C4-2B (cell line): ENCODE measurements at regions not wholly inside any gene's neighbourhood (a gene's known extent, or its start where the extent isn't known, plus 50 kb on each side); places are given as distances from the start of the nearest gene placed in this dataset.

Experiments used
- CTCF ChIP-seq: fragments of 450-650 bp; conservative IDR thresholded peaks from 2 replicates; pipeline ENCODE4 v1.5.1; 2017; ENCODE audit warnings: mild to moderate bottlenecking
- ZFX ChIP-seq: fragments of 450-650 bp; IDR thresholded peaks from 2 replicates; pipeline ENCODE4 v1.6.1; 2017

- no peak for TF ChIP-seq CTCF
- no peak for TF ChIP-seq ZFX
These were observed 89.2 kb upstream of the COL5A2 start for GRCh38 chr2:189268763-189269162.
